ENCODE measurements at regions not wholly inside any gene's neighbourhood (a gene's known extent, or its start where the extent isn't known, plus 50 kb on each side); places are given as distances from the start of the nearest gene placed in this dataset.

- TF ChIP-seq CTCF (IDR thresholded peaks at IDR 0.05) (no peak), POLR2A (IDR thresholded peaks at IDR 0.05) (no peak)
Observed at GRCh38 chr9:88672874-88673689, 138.1 kb downstream of the NXNL2 start.
